Activated CD4-positive, alpha-beta T cell treated with anti-CD3 and anti-CD28 coated beads for 36 hours (primary cell): ENCODE measurements at regions not wholly inside any gene's neighbourhood (a gene's known extent, or its start where the extent isn't known, plus 50 kb on each side); places are given as distances from the start of the nearest gene placed in this dataset.

Experiments used
- ATAC-seq: fragments of 200-7000 bp; cut with Tn5 transposase; one replicate; pipeline ENCODE4 v1.10.0; 2021; ENCODE audit warnings: mild to moderate bottlenecking, moderate library complexity
- CTCF ChIA-PET: fragments of 350-600 bp; sonication (Branson Sonifier 250); formaldehyde crosslinking; loops from one replicate; lab custom pipeline; 2021; ENCODE audit warnings: antibody characterized with exemption; lab: Charles Lee
- POLR2A ChIA-PET: fragments of 350-600 bp; sonication (Branson Sonifier 250); formaldehyde crosslinking; loops from one replicate; lab custom pipeline; 2021; ENCODE audit warnings: antibody characterized with exemption, inconsistent platforms; lab: Charles Lee
- DNase-seq: peaks from one replicate; pipeline ENCODE4 v3.0.0-alpha.2; 2020
- H3K27ac Mint-ChIP-seq: one replicate; pipeline ENCODE4 v1.8.0; 2021; ENCODE audit warnings: mixed read lengths
- H3K27me3 Mint-ChIP-seq: one replicate; pipeline ENCODE4 v1.8.0; 2021; ENCODE audit warnings: mixed read lengths
- H3K36me3 Mint-ChIP-seq: one replicate; pipeline ENCODE4 v1.8.0; 2021; ENCODE audit warnings: low read depth, mixed read lengths
- H3K4me1 Mint-ChIP-seq: one replicate; pipeline ENCODE4 v1.8.0; 2021; ENCODE audit warnings: mixed read lengths
- H3K4me3 Mint-ChIP-seq: one replicate; pipeline ENCODE4 v1.8.0; 2021; ENCODE audit warnings: mild to moderate bottlenecking, moderate library complexity, mixed read lengths
- H3K9me3 Mint-ChIP-seq: one replicate; pipeline ENCODE4 v1.8.0; 2021; ENCODE audit warnings: low read depth, mixed read lengths
- intact Hi-C, 2 experiments: fragments of 100-400 bp; cut with DNase I in 1 of 2; cut with micrococcal nuclease in 1 of 2; formaldehyde crosslinking; loops; one replicate each; pipeline versions ENCODE4 v1.14.2 to v1.15.1; 2022 to 2024; cut with DNase I, micrococcal nuclease

GRCh38 chr1:188425687-188426086, 1596.9 kb downstream of the PLA2G4A start:
- H3K4me3 Mint-ChIP-seq = no peak overlapping the region
- no peaks in the 10 kb centered on the region for H3K36me3 Mint-ChIP-seq
- CTCF ChIA-PET = interaction anchor here (1.0 kb wide), 1 partner anchor 14 kb away, joined by 3 read pairs; no protein-coding TSS in a partner anchor
- intact Hi-C loops = no loop called here
- DNase-seq (no peak), ATAC-seq (no peak)
- no peak overlapping the region for H3K27ac Mint-ChIP-seq
- POLR2A ChIA-PET = no interaction called here
- no peaks in the 10 kb centered on the region for H3K27me3 Mint-ChIP-seq
- no peaks in the 10 kb centered on the region for H3K9me3 Mint-ChIP-seq
- no peaks in the 10 kb centered on the region for H3K4me1 Mint-ChIP-seq

- CTCF ChIA-PET = no interaction called here
Observed at GRCh38 chr1:188426561-188426960, 1597.8 kb downstream of the PLA2G4A start.

GRCh38 chr1:188427642-188428041, 1598.9 kb downstream of the PLA2G4A start:
- H3K36me3 Mint-ChIP-seq = no peaks in the 10 kb centered on the region
- H3K4me3 Mint-ChIP-seq = no peak overlapping the region
- ATAC-seq (no peak), DNase-seq (no peak)
- H3K27ac Mint-ChIP-seq = no peak overlapping the region
- H3K9me3 Mint-ChIP-seq = no peaks in the 10 kb centered on the region
- CTCF ChIA-PET = no interaction called here
- POLR2A ChIA-PET = no interaction called here
- intact Hi-C loops = no loop called here
- H3K4me1 Mint-ChIP-seq = no peaks in the 10 kb centered on the region
- no peaks in the 10 kb centered on the region for H3K27me3 Mint-ChIP-seq

More at GRCh38 chr1:188426561-188426960, 1597.8 kb downstream of the PLA2G4A start:
- no peaks in the 10 kb centered on the region for H3K9me3 Mint-ChIP-seq
- no peaks in the 10 kb centered on the region for H3K36me3 Mint-ChIP-seq
- no peaks in the 10 kb centered on the region for H3K27me3 Mint-ChIP-seq
- DNase-seq (no peak), ATAC-seq (no peak)
- POLR2A ChIA-PET = no interaction called here
- no peak overlapping the region for H3K27ac Mint-ChIP-seq
- intact Hi-C loops = no loop called here
- H3K4me1 Mint-ChIP-seq = no peaks in the 10 kb centered on the region
- no peak overlapping the region for H3K4me3 Mint-ChIP-seq

DNA sequence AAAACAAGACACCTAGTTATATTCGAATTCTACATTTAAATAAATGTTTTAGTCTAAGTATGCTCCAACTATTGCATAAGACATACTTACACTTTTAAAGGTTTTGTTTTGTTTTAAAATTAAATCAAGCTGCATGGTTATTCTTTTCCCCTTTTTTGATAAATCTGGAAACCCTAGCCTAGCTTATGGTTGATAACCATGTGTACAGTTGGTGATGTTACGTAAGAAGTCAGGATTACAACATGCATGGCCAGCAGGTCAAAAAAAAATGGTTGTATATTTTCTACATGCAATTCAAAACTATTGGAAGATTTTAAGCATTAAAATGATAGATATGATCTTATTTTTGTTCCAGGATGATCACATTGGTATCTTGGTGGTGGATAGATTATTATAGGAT, 1600.6 kb downstream of the PLA2G4A start:
- no peak for DNase-seq
- CTCF ChIA-PET = no interaction called here
- intact Hi-C loops = no loop called here
- Mint-ChIP-seq H3K36me3 (no peaks in the 10 kb centered on the region), H3K9me3 (no peaks in the 10 kb centered on the region), H3K4me1 (no peaks in the 10 kb centered on the region), H3K27me3 (no peaks in the 10 kb centered on the region), H3K27ac (no peak overlapping the region), H3K4me3 (no peak overlapping the region)
- no peak for ATAC-seq
- POLR2A ChIA-PET = no interaction called here

DNA sequence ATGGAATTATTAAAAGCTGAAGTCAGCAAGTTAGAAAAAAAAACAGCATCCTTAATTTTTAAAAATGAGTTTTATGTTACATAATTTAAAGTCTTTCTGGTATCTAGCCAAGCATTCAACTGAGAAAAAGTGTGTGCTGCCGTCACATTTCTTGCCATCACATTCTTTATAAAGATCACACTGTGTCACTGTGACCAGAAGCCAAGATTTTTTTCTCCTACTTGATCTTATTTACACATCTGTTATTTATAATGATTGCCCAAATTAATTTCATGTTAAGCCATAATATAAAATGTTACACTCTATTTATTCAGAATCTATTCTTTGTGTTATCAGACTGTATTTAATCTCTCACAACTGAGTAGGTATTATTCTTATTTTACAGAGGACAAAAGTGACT, 1603.7 kb downstream of the PLA2G4A start:
- H3K4me3 Mint-ChIP-seq = no peak overlapping the region
- H3K36me3 Mint-ChIP-seq = no peaks in the 10 kb centered on the region
- no peak overlapping the region for H3K27ac Mint-ChIP-seq
- intact Hi-C loops = no loop called here
- ATAC-seq (no peak), DNase-seq (no peak)
- no peaks in the 10 kb centered on the region for H3K4me1 Mint-ChIP-seq
- no peaks in the 10 kb centered on the region for H3K9me3 Mint-ChIP-seq
- no peaks in the 10 kb centered on the region for H3K27me3 Mint-ChIP-seq
- ChIA-PET CTCF (no interaction called here), POLR2A (no interaction called here)

DNA sequence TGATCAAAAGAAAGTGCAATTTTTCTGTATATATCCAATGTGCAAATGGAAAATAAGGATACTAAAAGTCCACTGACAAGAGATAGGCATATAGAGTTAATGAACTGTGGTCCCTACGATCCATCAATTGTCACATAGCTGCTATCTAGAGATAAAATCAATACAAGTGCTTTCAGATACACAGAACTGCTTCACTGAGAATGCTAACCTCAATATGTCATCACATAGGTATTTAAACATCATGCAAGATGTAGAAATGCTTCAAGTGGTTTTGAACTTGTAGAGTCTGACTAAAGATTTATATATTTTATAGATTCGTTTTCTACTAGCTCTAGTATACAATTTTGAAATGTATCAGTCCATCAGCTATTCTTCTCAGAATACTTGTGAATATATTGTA, 1604.7 kb downstream of the PLA2G4A start:
- intact Hi-C loops = no loop called here
- no peak overlapping the region for H3K4me3 Mint-ChIP-seq
- H3K27ac Mint-ChIP-seq = no peak overlapping the region
- H3K27me3 Mint-ChIP-seq = no peaks in the 10 kb centered on the region
- CTCF ChIA-PET = no interaction called here
- DNase-seq (no peak), ATAC-seq (no peak)
- no peaks in the 10 kb centered on the region for H3K4me1 Mint-ChIP-seq
- H3K9me3 Mint-ChIP-seq = no peaks in the 10 kb centered on the region
- POLR2A ChIA-PET = interaction anchor here (0.7 kb wide), 1 partner anchor 345 kb away, joined by 3 read pairs; no protein-coding TSS in a partner anchor
- no peaks in the 10 kb centered on the region for H3K36me3 Mint-ChIP-seq

DNA sequence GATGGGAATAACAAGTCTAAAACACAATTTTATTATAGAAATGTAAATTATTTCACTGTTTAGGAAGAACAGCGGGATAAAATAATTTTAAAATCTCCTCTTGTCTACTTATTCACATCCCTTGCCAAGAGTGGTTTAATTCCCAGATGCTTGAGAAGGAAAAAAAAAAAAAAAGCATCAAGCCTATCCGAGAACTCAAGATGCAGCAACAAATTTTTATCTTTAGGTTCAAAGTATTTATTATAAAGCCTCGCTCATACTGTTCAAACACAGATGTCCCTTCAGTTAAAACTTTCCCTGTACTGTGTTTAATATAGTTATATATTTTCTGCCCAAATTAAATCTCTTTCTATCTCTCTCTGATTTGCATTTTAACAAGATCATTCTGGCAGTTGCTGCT, 1615.8 kb downstream of the PLA2G4A start:
- intact Hi-C loops = no loop called here
- H3K36me3 Mint-ChIP-seq = no peaks in the 10 kb centered on the region
- no peaks in the 10 kb centered on the region for H3K4me1 Mint-ChIP-seq
- no peaks in the 10 kb centered on the region for H3K27me3 Mint-ChIP-seq
- ChIA-PET POLR2A (no interaction called here), CTCF (no interaction called here)
- H3K27ac Mint-ChIP-seq = no peak overlapping the region
- H3K9me3 Mint-ChIP-seq = peaks cover 4% of the 10 kb centered on the region
- H3K4me3 Mint-ChIP-seq = no peak overlapping the region
- no peak for DNase-seq
- ATAC-seq = no peak

DNA sequence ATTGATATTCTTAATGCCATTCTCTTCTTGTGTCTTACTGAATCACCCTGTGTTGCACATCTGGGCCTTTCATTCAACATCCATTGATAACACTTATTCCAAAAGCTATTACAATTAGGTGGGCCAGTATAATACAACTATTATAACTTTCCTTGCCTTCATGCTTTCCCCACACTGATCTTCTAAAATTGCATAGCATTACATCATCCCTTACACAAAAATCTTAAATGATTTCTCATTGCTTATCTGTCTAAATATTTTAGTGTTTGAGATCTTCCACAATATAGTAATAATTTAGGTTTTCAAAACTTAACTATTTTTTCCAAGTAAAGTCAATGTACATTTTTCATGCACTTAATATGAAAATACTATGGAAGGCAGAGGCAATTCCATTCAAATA, 1634.1 kb downstream of the PLA2G4A start:
- no peaks in the 10 kb centered on the region for H3K27me3 Mint-ChIP-seq
- peaks cover 7% of the 10 kb centered on the region for H3K9me3 Mint-ChIP-seq
- ATAC-seq (no peak), DNase-seq (no peak)
- no peaks in the 10 kb centered on the region for H3K4me1 Mint-ChIP-seq
- ChIA-PET CTCF (no interaction called here), POLR2A (no interaction called here)
- no peaks in the 10 kb centered on the region for H3K36me3 Mint-ChIP-seq
- intact Hi-C loops = no loop called here
- no peak overlapping the region for H3K4me3 Mint-ChIP-seq
- no peak overlapping the region for H3K27ac Mint-ChIP-seq

GRCh38 chr1:188463919-188464318, 1635.2 kb downstream of the PLA2G4A start:
- Mint-ChIP-seq H3K27me3 (no peaks in the 10 kb centered on the region), H3K27ac (no peak overlapping the region), H3K4me3 (no peak overlapping the region), H3K36me3 (no peaks in the 10 kb centered on the region), H3K9me3 (peaks cover 5% of the 10 kb centered on the region), H3K4me1 (no peaks in the 10 kb centered on the region)
- intact Hi-C loops = no loop called here
- DNase-seq (no peak), ATAC-seq (no peak)
- ChIA-PET CTCF (interaction anchor here (0.7 kb wide), 1 partner anchor 48 kb away, joined by 3 read pairs; no protein-coding TSS in a partner anchor), POLR2A (no interaction called here)

- Mint-ChIP-seq H3K27ac (no peak overlapping the region), H3K9me3 (peaks cover 5% of the 10 kb centered on the region), H3K36me3 (no peaks in the 10 kb centered on the region), H3K27me3 (no peaks in the 10 kb centered on the region), H3K4me1 (no peaks in the 10 kb centered on the region), H3K4me3 (no peak overlapping the region)
- CTCF ChIA-PET = no interaction called here
- intact Hi-C loops = no loop called here
- POLR2A ChIA-PET = no interaction called here
- DNase-seq = no peak
- ATAC-seq = no peak
Observed at GRCh38 chr1:188466539-188466938, 1637.8 kb downstream of the PLA2G4A start.

- DNase-seq (no peak), ATAC-seq (no peak)
- no peaks in the 10 kb centered on the region for H3K4me1 Mint-ChIP-seq
- ChIA-PET CTCF (no interaction called here), POLR2A (no interaction called here)
- intact Hi-C loops = no loop called here
- H3K27me3 Mint-ChIP-seq = no peaks in the 10 kb centered on the region
- no peak overlapping the region for H3K4me3 Mint-ChIP-seq
- peaks cover 9% of the 10 kb centered on the region for H3K9me3 Mint-ChIP-seq
- no peak overlapping the region for H3K27ac Mint-ChIP-seq
- H3K36me3 Mint-ChIP-seq = no peaks in the 10 kb centered on the region
Observed at GRCh38 chr1:188476606-188477005, 1647.9 kb downstream of the PLA2G4A start.

- no peak overlapping the region for H3K27ac Mint-ChIP-seq
- no peak for ATAC-seq
- H3K9me3 Mint-ChIP-seq = peaks cover 6% of the 10 kb centered on the region
- no peak overlapping the region for H3K4me3 Mint-ChIP-seq
- ChIA-PET POLR2A (no interaction called here), CTCF (no interaction called here)
- no peaks in the 10 kb centered on the region for H3K27me3 Mint-ChIP-seq
- no peak for DNase-seq
- no peaks in the 10 kb centered on the region for H3K4me1 Mint-ChIP-seq
- intact Hi-C loops = no loop called here
- H3K36me3 Mint-ChIP-seq = no peaks in the 10 kb centered on the region
Observed at GRCh38 chr1:188489336-188490112, 1660.8 kb downstream of the PLA2G4A start.
